HG02759 (cell line): ENCODE measurements at regions not wholly inside any gene's neighbourhood (a gene's known extent, or its start where the extent isn't known, plus 50 kb on each side); places are given as distances from the start of the nearest gene placed in this dataset.

ENCODE experiments used
- ATAC-seq: cut with Tn5 transposase; IDR thresholded peaks from one replicate; pipeline ENCODE4 v1.9.1; 2021; ENCODE audit warnings: mild to moderate bottlenecking, moderate library complexity; ENCODE audit not compliant: unreplicated experiment

DNA sequence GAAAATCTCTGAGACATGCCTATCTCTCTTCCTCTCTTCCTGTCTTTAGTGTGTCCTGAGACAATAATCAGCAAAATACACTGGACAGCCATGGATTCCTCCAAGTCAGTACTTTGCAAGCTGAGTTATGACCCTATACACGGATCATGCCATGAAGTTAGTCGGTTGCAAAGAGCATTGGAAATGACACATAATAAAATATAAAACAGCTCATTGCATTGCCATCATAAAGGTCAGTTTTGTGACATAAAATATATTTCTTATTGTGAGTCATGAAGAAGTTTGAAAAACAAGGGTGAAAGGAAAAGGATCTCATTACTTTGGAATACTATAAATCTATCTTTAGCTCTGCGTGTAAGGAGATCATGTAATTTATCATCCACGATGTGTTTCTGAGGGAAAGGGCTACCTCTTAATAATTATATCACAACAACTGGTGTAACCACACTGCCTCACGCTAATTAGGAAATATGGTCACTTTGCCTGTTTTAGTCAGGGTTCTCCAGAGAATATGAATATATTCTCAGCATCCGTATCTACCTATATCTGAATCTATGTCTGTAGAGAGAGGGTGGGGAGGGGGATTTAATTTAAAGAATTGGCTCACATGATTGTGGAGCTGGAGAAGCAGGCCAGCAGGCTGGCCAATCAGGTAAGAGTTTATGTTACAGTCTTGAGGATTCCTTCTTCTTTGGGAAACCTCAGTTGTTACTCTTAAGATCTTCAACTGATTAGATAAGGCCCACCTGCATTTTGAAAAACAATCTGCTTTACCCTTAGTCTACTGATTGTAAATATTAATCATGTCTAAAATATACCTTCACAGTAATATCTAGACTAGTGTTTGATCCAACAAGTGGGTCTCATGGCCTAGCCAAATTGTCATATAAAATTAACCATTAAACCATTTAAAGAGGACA, 198.8 kb downstream of the FAT3 start:
- ATAC-seq, result no peak

DNA sequence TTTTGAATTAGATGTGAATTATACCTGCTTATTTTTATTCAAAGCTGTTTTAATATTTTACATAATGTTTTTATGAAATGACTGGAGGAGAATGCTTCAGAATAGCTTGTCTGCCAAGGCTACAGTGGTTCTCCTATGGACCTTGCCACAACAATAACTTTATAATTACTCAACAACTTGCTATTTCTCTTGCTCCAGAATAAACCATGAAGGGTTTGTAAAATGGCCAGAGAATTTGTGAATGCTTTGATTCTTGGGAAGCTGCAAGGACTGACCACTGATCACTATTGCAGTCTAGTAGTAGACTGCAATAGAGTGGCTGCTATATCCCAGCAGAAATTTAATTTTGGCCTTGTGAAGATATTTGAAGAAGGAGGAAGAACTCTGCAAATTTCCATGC, 199.7 kb downstream of the FAT3 start:
- no peak for ATAC-seq

DNA sequence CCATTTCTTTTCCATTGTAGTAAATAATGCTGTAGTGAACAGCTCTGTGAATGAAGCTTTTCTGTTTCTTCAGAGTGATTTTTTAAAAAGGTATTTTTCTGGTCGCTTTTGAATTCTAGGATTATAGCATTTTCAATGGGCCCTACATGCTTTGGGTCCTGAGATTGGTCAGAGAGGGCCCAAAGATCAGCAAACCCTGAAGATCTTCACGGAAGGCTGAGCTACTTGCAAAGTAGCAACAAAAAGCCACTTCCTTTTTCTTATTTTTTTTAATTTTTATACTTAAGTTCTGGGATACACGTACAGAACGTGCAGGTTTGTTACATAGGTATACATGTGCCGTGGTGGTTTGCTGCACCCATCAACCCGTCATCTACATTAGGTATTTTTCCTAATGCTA, 200.5 kb downstream of the FAT3 start:
- no peak for ATAC-seq

- no peak for ATAC-seq
These were observed 207.9 kb downstream of the FAT3 start for GRCh38 chr11:92432515-92432914.

DNA sequence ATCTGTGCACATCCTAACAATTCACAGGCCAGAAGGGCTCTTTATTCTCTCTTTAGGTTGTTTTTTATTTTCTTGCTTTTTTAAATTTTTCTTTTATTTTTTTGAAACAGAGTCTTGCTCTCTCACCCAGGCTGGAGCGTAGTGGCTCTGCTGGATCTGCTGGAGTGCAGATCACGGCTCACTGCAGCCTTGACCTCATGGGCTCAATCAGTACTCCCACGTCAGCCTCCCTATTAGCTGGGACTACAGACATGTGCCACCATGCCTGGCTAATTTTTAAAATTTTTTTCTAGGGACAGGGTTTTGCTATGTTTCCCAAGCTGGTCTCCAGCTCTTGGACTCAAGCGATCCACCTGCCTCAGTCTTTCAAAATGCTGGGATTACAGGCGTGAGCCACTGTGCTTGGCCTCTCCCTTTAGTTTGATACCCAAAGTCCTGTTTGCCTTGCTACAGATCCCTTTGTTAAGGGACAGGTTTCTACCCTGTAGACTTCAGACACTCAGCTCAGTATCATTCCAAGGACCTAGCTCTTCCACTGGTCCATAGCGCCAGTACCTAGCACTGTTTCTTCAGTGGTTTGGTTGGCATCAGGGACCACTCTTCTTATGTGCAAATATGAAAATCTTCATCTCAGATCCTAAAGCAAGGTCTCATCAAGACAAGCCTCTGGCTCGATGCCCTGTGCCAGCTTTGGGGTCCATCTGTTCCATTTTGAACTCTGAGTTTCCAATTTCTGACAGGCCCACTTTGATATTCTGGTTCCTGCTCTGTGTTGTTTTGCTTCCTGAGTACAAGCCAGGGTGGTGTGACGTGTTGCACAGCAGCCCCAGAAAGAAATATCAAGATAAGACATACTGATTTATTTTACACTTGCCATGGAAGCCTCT, 211.7 kb downstream of the FAT3 start:
- no peak for ATAC-seq

DNA sequence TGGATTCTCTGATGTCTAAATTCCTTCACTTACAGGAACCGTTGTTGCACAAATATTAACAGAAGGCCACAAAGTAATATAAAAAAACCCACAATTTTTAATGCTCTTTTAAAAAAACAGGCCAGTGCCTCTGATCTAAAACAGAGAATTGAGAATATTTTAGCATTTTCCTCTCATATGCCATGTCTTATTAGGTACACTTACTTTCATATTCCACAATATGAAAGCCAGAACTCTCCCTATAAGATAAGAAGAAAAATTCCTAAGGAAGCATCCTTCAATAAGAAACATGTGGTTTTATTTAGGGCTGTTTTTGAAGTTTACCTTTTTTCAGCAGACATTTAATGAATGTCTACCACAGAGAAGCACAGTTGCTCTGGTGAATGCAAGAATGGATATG, 214.5 kb downstream of the FAT3 start:
- ATAC-seq, result no peak

DNA sequence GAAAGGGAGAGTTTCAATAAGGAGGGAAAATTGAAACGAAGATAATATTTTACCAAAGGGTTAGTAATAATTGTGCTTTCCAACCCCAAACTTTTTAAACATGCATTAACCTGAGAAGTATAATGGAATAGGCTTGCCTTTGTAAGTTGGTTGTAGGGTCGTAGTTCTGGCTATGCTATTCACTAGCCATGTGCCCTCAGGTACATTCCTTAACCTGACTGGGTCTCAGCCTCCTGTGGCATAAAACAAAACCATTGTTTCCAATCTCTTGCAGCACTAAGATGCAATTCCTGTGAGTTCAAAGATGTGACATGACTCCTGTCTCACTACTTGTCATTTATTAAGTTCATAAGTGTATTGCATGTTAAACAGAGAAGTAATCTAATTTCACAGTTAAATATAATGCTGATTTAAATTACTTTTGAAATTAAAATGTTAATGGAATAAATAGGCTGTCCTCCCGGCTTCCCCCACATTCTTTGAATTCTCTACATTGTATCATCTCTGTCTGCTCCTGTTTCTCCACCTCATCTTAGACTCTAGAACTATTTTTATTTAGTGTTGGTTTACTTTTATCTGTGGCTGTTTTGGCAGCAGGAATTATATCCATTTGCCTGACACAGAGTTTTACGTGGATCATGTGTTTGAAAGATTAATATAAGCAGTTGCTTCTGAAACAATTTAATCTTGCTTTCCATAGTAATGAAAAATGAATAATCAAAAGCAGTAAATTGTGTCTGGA, 216.3 kb downstream of the FAT3 start:
- no peak for ATAC-seq

DNA sequence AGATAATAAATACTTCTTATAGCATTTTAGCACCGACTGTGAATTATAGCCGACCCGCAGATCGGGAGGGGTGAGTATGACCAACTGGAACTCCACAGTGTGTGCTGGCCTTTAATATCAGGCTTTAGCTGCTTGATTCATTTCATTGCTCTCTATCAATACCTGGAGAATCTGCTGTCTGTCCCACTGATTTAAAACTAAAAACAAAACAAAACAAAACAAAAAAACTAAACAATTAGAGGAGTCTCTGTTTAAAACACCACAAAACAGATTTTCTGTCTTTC, 216.8 kb downstream of the FAT3 start:
- no peak for ATAC-seq

GRCh38 chr11:92443199-92443598, 218.6 kb downstream of the FAT3 start:
- ATAC-seq, result no peak

GRCh38 chr11:92447586-92447985, 223.0 kb downstream of the FAT3 start:
- no peak for ATAC-seq

DNA sequence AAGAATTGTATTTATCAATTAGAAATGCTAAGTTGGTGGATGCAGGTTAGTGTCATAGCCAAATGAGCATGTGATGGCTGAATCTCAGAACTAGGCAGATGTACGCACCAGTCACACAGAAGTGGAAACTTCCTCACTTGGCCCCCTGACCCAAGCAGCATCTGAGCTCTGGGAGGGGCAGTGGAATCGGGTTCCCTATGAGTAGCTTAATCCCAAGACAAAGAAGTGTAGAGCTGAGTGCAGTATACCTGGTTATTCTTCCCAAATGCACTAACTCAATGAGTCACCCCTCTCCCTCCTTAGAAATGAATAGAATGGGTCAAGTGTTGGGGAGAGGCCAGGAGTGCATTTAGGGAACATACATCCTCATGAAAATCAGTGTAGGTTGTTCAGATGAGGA, 224.6 kb downstream of the FAT3 start:
- no peak for ATAC-seq

DNA sequence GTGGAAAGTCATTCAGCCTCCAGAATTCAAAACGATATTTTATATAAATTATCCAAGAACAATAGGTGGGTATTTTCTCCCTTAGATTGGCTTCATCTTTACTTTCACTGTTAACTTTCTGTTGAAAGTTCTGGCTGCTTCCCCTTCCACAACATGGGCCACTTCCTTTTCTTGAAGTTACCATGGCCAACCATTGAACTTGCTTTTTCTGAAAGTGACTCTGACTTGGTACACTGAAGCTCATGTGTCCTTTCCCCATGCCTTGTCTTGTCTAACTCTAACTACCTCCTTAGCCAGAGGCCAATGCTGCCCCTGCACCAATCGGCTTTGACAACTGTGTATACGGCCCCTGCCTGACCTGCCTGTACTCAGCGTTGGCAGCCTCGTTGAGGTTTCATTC, 225.2 kb downstream of the FAT3 start:
- no peak for ATAC-seq

- ATAC-seq, result no peak
These were observed 226.4 kb downstream of the FAT3 start for GRCh38 chr11:92451063-92451462.

DNA sequence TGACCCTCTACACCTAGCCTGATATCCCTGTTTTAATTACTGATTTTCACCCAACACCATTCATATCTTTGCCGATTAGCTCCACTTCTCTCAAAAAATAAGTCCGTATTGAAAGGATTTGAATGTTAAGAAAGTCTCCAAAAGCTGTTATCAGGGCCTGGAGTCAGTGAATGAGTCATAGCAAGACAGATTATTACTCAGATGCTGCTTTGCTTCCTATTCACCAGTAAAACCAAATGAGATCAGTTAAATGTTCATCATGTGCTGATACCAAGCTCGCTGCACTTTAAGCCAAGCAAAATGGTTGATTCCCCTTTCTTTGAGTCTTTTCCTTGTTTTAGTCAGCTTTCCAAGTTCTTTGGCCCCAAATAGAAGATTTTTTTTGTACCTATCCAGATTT, 228.4 kb downstream of the FAT3 start:
- no peak for ATAC-seq

DNA sequence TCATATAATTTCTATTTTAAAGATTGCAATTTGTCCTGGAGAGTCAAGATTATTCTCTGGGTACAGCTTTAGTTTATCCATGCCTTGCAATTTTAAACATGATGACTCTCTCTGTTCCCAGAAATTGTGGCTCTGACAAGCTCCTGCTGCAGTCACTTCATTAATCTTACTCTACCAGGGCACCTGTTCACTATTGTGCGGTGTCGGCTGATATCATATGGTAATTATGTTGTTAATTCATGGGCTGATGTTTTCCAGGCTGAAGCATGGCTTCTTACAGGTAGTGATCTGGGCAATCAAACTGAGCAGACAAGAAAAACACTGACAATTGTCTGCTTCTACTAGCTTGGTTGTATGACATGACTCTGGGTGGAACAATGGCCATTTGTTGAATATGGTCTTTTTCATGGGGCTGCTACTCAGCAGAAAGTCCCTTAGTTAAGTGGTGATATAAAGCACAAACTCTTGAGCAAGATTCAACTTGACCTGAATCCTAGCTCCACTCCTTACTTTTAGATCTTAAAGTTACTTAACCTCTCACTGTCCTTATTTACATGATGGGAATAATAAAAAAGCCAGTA, 230.7 kb downstream of the FAT3 start:
- no peak for ATAC-seq

- ATAC-seq, result no peak
These were observed 232.6 kb downstream of the FAT3 start for GRCh38 chr11:92457250-92457649.

GRCh38 chr11:92458486-92458885, 233.9 kb downstream of the FAT3 start:
- ATAC-seq, result no peak

DNA sequence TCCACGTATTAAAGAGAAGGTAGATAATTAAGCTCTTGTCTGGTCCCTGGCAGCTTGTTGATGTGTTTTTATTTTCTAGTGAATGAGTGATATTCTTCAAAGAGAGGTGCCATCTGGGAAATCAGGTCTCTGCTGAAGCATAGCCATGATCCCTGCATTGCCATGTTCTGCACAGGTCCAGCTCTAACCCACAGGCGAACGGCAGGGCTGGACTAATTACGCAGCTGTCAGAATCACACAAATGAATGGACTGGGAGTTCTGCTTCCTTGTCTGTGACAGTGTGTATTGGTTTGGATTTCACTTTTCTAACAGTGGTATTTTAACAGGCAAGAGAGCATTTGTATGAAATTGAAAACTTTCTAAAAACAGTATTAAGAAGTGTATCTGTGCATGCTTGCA, 235.6 kb downstream of the FAT3 start:
- ATAC-seq, result no peak

GRCh38 chr11:92461447-92461846, 236.8 kb downstream of the FAT3 start:
- ATAC-seq, result no peak

GRCh38 chr11:92462821-92463220, 238.2 kb downstream of the FAT3 start:
- no peak for ATAC-seq

- no peak for ATAC-seq
These were observed 240.2 kb downstream of the FAT3 start for GRCh38 chr11:92464822-92465221.
